A549 (cell line): ENCODE measurements at regions not wholly inside any gene's neighbourhood (a gene's known extent, or its start where the extent isn't known, plus 50 kb on each side); places are given as distances from the start of the nearest gene placed in this dataset.

Experiments
- ATAC-seq, 2 experiments: fragments of 200-7000 bp in 1 of 2; fragments of >200 bp in 1 of 2; cut with Nextera tagmentation in 1 of 2; cut with Tn5 transposase in 1 of 2; 3 replicates each; pipeline versions ENCODE4 v1.8.0 to v1.9.1; 2018 to 2020; ENCODE audit warnings: mild to moderate bottlenecking in 1 of 2, moderate library complexity in 1 of 2
- CTCF ChIA-PET: fragments of 300-600 bp; sonication (Branson Sonifier 250); formaldehyde crosslinking; extraction: SDS; loops from one replicate; lab custom pipeline; 2021; ENCODE audit warnings: antibody characterized with exemption, inconsistent platforms; lab: Yijun Ruan, JAX
- POLR2A ChIA-PET: fragments of 350-600 bp; formaldehyde crosslinking; extraction: SDS; loops from one replicate; lab custom pipeline; 2021; ENCODE audit warnings: antibody characterized with exemption, inconsistent platforms; lab: Yijun Ruan, JAX
- DNase-seq, 2 experiments: peaks; one replicate each; pipeline versions ENCODE4 v3.0.0 to v3.0.0-alpha.2; 2011 to 2016; ENCODE audit warnings: low read depth in 1 of 2, low spot score in 1 of 2
- FAIRE-seq: peaks from 2 replicates; lab custom pipeline; 2011; peaks lifted over from hg19 to GRCh38; lab: Jason Lieb, UNC
- H3K27ac ChIP-seq, 2 experiments: fragments of >200 bp; sonication (Bioruptor Twin); formaldehyde crosslinking; 3 replicates each; pipeline ENCODE4 v1.5.1; 2016 to 2017
- H3K4me1 ChIP-seq: fragments of >200 bp; sonication (Bioruptor Twin); formaldehyde crosslinking; 3 replicates; pipeline ENCODE4 v1.6.1; 2016
- H3K4me2 ChIP-seq: fragments of >200 bp; sonication (Bioruptor Twin); formaldehyde crosslinking; 3 replicates; pipeline ENCODE4 v1.6.1; 2016
- H3K4me3 ChIP-seq: fragments of >200 bp; sonication (Bioruptor Twin); formaldehyde crosslinking; 3 replicates; pipeline ENCODE4 v1.5.1; 2016
- H3K9me3 ChIP-seq: fragments of >200 bp; sonication (Bioruptor Twin); formaldehyde crosslinking; 3 replicates; pipeline ENCODE4 v1.6.1; 2016
- EP300 ChIP-seq, 2 experiments: fragments of >200 bp; sonication (Bioruptor Twin); formaldehyde crosslinking; IDR thresholded peaks; 2 replicates in 1 of 2; 3 replicates in 1 of 2; pipeline ENCODE4 v1.6.1; 2016 to 2017
- FOSL2 ChIP-seq, 2 experiments: fragments of 450-650 bp in 1 of 2; fragments of >200 bp in 1 of 2; sonication (Bioruptor Twin) in 1 of 2; formaldehyde crosslinking; IDR thresholded peaks; 2 replicates each; pipeline versions ENCODE4 v1.5.0 to v1.6.1; 2016 to 2020; ENCODE audit warnings: mild to moderate bottlenecking in 1 of 2, moderate library complexity in 1 of 2
- HDAC2 ChIP-seq: fragments of 200-600 bp; sonication (generic); IDR thresholded peaks from 2 replicates; pipeline ENCODE4 v1.6.1; 2016
- HEYL ChIP-seq: fragments of 250-450 bp; sonication (Bioruptor Pico); IDR thresholded peaks from 2 replicates; pipeline ENCODE4 v1.8.0; 2021; ENCODE audit warnings: mild to moderate bottlenecking, moderate library complexity
- HOXB13 ChIP-seq: fragments of 250-450 bp; sonication (Bioruptor Pico); IDR thresholded peaks from 2 replicates; pipeline ENCODE4 v1.5.0; 2020; ENCODE audit warnings: low read depth, mild to moderate bottlenecking, moderate library complexity
- KDM1A ChIP-seq: fragments of 200-600 bp; sonication (generic); IDR thresholded peaks from 2 replicates; pipeline ENCODE4 v1.6.1; 2016; ENCODE audit warnings: low read depth, mild to moderate bottlenecking
- KDM5A ChIP-seq: fragments of 200-600 bp; sonication (generic); IDR thresholded peaks from 2 replicates; pipeline ENCODE4 v1.6.1; 2016; ENCODE audit warnings: antibody characterized with exemption, mild to moderate bottlenecking
- MAZ ChIP-seq: fragments of 150-350 bp; IDR thresholded peaks from 2 replicates; pipeline ENCODE4 v1.6.1; 2014; ENCODE audit warnings: antibody characterized with exemption, low read depth, low read length, borderline replicate concordance
- MYC ChIP-seq: IDR thresholded peaks from 2 replicates; pipeline ENCODE4 v1.6.1; 2012; ENCODE audit warnings: mild to moderate bottlenecking, inconsistent platforms, low read length, improper control_type of control experiment, borderline replicate concordance
- NFE2L2 ChIP-seq: fragments of 150-350 bp; conservative IDR thresholded peaks from 2 replicates; pipeline ENCODE4 v1.6.1; 2014; ENCODE audit warnings: low read length
- NPAS2 ChIP-seq: fragments of 250-450 bp; sonication (Bioruptor Pico); IDR thresholded peaks from 2 replicates; pipeline ENCODE4 v1.8.0; 2022; ENCODE audit warnings: mild to moderate bottlenecking, moderate library complexity, borderline replicate concordance
- NR3C1 ChIP-seq: fragments of >200 bp; sonication (Bioruptor Twin); formaldehyde crosslinking; IDR thresholded peaks from 3 replicates; pipeline ENCODE4 v1.6.1; 2017
- RARB ChIP-seq: fragments of 250-450 bp; sonication (Bioruptor Pico); IDR thresholded peaks from 2 replicates; pipeline ENCODE4 v1.8.0; 2021; ENCODE audit warnings: mild to moderate bottlenecking, moderate library complexity
- SREBF2 ChIP-seq: fragments of 450-650 bp; IDR thresholded peaks from 2 replicates; pipeline ENCODE4 v1.6.1; 2014; ENCODE audit warnings: mild to moderate bottlenecking, moderate library complexity
- ZC3H11A ChIP-seq: fragments of 450-650 bp; IDR thresholded peaks from 2 replicates; pipeline ENCODE4 v1.6.1; 2014; ENCODE audit warnings: antibody characterized with exemption, mild to moderate bottlenecking
- ZNF302 ChIP-seq: fragments of 250-450 bp; sonication (Bioruptor Pico); IDR thresholded peaks from 2 replicates; pipeline ENCODE4 v1.9.0; 2021; ENCODE audit warnings: inconsistent platforms, mild to moderate bottlenecking, moderate library complexity
- ZSCAN20 ChIP-seq: fragments of 250-450 bp; sonication (Bioruptor Pico); IDR thresholded peaks from 2 replicates; pipeline ENCODE4 v1.8.0; 2022; ENCODE audit warnings: mild to moderate bottlenecking, moderate library complexity
- WGBS: methylation state at CpG from one replicate; pipeline ENCODE4 v1.1.6; 2017; ENCODE audit errors: missing lambda C conversion rate; 5-methylcytosine and 5-hydroxymethylcytosine counted together
- TF ChIP-seq, protein P1 (sequence below): fragments of >200 bp; sonication (Bioruptor Twin); formaldehyde crosslinking; IDR thresholded peaks from 3 replicates; pipeline ENCODE4 v1.5.1; 2016
- TF ChIP-seq, protein P2 (sequence below): fragments of 250-450 bp; sonication (Bioruptor Pico); IDR thresholded peaks from 2 replicates; pipeline ENCODE4 v1.5.0; 2020; ENCODE audit warnings: low read depth, mild to moderate bottlenecking, moderate library complexity
- TF ChIP-seq, protein P3 (sequence below): fragments of 150-350 bp; IDR thresholded peaks from 2 replicates; pipeline ENCODE4 v1.6.1; 2014; ENCODE audit warnings: low read depth, mild to moderate bottlenecking, low read length
- TF ChIP-seq, protein P4 (sequence below): IDR thresholded peaks from 2 replicates; pipeline ENCODE4 v1.6.1; 2012; ENCODE audit warnings: low read depth, borderline replicate concordance
- TF ChIP-seq, protein P5 (sequence below): fragments of 450-650 bp; IDR thresholded peaks from 2 replicates; pipeline ENCODE4 v1.6.1; 2014; ENCODE audit warnings: antibody characterized with exemption

DNA sequence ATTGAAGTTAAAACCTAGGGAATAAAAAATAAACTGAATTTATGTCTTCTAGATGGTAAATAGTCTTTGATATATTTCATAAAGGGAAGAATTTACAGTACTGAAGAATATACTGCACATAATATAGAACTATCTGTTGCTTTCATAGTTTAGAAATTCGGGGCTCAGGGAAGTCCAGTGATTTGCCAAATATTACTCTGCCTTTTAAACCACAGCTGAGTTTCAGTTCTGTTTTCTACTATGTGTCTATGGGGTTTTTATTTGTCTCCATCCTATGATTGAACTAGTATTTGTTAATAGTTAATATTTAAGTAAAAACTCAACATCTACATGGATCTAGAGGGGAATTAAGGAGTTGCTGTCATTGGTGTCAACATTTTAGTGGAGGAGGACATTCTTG, 715.0 kb upstream of the CDH8 start:
- FAIRE-seq (no peak), DNase-seq (no peak), ATAC-seq (no peak)
- H3K27ac ChIP-seq = no peak overlapping the region
- H3K4me2 ChIP-seq = no peak overlapping the region
- ChIA-PET POLR2A (no interaction called here), CTCF (no interaction called here)
- no peak overlapping the region for H3K4me3 ChIP-seq
- WGBS = 0% methylated on average over 1 of the region's 1 CpG
- no peaks in the 10 kb centered on the region for H3K4me1 ChIP-seq
- TF ChIP-seq, protein P1, sequence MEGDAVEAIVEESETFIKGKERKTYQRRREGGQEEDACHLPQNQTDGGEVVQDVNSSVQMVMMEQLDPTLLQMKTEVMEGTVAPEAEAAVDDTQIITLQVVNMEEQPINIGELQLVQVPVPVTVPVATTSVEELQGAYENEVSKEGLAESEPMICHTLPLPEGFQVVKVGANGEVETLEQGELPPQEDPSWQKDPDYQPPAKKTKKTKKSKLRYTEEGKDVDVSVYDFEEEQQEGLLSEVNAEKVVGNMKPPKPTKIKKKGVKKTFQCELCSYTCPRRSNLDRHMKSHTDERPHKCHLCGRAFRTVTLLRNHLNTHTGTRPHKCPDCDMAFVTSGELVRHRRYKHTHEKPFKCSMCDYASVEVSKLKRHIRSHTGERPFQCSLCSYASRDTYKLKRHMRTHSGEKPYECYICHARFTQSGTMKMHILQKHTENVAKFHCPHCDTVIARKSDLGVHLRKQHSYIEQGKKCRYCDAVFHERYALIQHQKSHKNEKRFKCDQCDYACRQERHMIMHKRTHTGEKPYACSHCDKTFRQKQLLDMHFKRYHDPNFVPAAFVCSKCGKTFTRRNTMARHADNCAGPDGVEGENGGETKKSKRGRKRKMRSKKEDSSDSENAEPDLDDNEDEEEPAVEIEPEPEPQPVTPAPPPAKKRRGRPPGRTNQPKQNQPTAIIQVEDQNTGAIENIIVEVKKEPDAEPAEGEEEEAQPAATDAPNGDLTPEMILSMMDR = no peak
- TF ChIP-seq MYC = no peak
- no peaks in the 10 kb centered on the region for H3K9me3 ChIP-seq

DNA sequence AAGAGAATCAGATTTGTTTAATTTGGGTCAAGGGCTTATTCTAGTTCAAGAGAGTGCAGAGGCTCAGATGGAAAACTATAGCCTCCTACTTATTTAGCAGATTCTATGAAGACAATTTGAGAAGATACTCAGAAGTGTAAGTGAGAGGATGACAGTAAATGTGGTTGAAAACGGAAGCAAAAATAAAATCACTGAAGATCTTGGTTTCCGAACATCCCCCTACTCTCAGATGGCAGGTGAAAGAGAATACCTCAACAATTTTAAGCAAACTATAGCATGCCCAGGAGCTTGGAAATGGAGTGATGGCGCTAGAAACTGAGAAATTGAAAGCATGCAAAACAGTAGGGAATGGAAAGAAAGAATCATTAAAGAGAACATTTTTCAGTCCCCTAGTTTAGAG, 705.5 kb upstream of the CDH8 start:
- FAIRE-seq = no peak

DNA sequence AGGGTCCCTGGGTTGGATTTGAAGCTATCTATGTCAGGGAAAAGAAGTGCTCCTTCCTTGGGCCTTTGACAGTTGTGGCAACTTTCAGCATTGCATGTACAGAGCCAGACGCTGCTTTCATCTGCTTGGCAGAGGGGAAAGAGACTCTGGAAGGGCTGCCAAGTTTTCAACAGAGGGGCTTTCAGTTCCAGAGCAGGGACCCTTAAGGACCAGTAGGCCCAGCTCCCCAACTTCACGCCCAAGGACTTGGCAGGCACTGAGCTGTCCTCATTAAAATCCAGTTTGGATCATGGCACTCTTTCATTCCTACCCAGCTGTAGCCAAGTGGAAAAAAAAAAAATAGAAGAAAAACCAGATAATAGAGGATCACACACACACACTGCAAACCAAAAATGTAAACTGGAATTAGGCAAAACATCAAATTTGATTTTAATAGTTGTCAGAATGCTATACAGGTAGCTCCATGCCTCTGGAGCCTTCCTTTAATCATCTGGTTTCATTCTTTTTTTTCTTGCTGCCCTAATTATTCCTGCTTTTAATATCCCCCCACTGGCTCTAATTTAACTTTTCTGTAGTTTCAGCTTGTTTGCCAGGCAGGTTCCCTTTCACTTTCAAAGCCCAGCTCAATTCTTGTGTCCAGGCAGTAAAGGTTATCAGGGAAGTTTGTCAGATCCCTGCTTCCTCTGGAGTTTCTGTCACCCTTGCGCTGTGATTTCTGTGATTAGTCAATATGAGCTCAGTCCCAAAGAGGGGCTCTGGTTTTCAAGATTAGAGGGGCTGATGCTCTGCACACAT, 702.6 kb upstream of the CDH8 start:
- ATAC-seq (no peak), DNase-seq (no peak)
- 2% methylated on average over 3 of the region's 3 CpGs for WGBS
- no peaks in the 10 kb centered on the region for H3K9me3 ChIP-seq
- H3K4me3 ChIP-seq = no peak overlapping the region
- CTCF ChIA-PET = no interaction called here
- H3K27ac ChIP-seq = no peak overlapping the region
- H3K4me2 ChIP-seq = no peak overlapping the region
- no peaks in the 10 kb centered on the region for H3K4me1 ChIP-seq
- no peak for TF ChIP-seq NPAS2 (CRISPR knock-in tag)
- TF ChIP-seq, protein P2, sequence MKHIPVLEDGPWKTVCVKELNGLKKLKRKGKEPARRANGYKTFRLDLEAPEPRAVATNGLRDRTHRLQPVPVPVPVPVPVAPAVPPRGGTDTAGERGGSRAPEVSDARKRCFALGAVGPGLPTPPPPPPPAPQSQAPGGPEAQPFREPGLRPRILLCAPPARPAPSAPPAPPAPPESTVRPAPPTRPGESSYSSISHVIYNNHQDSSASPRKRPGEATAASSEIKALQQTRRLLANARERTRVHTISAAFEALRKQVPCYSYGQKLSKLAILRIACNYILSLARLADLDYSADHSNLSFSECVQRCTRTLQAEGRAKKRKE (CRISPR knock-in tag) = no peak
- TF ChIP-seq HOXB13 (CRISPR knock-in tag) = no peak
- TF ChIP-seq NR3C1 = no peak
- no peak for TF ChIP-seq HDAC2
- TF ChIP-seq RARB (CRISPR knock-in tag) = no peak
- TF ChIP-seq, protein P3, sequence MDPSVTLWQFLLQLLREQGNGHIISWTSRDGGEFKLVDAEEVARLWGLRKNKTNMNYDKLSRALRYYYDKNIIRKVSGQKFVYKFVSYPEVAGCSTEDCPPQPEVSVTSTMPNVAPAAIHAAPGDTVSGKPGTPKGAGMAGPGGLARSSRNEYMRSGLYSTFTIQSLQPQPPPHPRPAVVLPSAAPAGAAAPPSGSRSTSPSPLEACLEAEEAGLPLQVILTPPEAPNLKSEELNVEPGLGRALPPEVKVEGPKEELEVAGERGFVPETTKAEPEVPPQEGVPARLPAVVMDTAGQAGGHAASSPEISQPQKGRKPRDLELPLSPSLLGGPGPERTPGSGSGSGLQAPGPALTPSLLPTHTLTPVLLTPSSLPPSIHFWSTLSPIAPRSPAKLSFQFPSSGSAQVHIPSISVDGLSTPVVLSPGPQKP = no peak
- TF ChIP-seq NFE2L2 = no peak
- no peak for TF ChIP-seq EP300 (IDR thresholded peaks at IDR 0.05)
- TF ChIP-seq, all 56 proteins: peak for 0
- FAIRE-seq = no peak
- POLR2A ChIA-PET = no interaction called here

More for the DNA sequence above, 705.5 kb upstream of the CDH8 start:
- no peak overlapping the region for H3K4me2 ChIP-seq
- no peak for DNase-seq
- no peaks in the 10 kb centered on the region for H3K9me3 ChIP-seq
- H3K4me3 ChIP-seq = no peak overlapping the region
- TF ChIP-seq NPAS2 (CRISPR knock-in tag) (no peak), HEYL (CRISPR knock-in tag) (no peak), FOSL2 (IDR thresholded peaks at IDR 0.05) (no peak), FOSL2 (CRISPR knock-in tag; IDR thresholded peaks at IDR 0.05) (no peak)
- TF ChIP-seq, protein P4, sequence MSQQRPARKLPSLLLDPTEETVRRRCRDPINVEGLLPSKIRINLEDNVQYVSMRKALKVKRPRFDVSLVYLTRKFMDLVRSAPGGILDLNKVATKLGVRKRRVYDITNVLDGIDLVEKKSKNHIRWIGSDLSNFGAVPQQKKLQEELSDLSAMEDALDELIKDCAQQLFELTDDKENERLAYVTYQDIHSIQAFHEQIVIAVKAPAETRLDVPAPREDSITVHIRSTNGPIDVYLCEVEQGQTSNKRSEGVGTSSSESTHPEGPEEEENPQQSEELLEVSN = no peak
- TF ChIP-seq, all 56 proteins: peak for 0
- Histone ChIP-seq H3K4me1 (no peaks in the 10 kb centered on the region), H3K27ac (no peak overlapping the region)
- ChIA-PET POLR2A (no interaction called here), CTCF (no interaction called here)
- no peak for ATAC-seq
- 31% methylated on average over 3 of the region's 3 CpGs for WGBS

DNA sequence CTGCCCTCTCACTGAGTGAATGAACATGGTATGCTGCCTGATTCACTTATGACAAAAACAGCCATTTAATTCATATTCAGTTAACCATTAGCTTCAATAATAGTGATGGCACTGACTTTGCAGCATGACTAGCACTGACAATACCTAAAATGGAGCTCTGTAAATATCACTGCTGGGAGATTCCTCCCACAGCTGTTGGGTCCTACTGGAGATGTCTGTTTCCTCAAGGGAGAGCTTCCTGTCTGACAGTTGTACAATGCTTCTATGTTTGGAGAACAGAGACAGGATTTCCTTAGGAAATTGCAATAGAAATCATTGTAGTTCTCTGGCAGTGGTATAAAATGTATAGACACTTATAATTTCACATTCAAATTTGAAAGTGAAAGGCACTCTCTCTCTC, 695.9 kb upstream of the CDH8 start:
- no peak overlapping the region for H3K4me3 ChIP-seq
- H3K27ac ChIP-seq = no peak overlapping the region
- no peak for ATAC-seq
- H3K9me3 ChIP-seq = no peaks in the 10 kb centered on the region
- no peak for DNase-seq
- CTCF ChIA-PET = no interaction called here
- POLR2A ChIA-PET = no interaction called here
- H3K4me1 ChIP-seq = no peaks in the 10 kb centered on the region
- H3K4me2 ChIP-seq = no peak overlapping the region
- no peak for FAIRE-seq
- TF ChIP-seq, protein P5, sequence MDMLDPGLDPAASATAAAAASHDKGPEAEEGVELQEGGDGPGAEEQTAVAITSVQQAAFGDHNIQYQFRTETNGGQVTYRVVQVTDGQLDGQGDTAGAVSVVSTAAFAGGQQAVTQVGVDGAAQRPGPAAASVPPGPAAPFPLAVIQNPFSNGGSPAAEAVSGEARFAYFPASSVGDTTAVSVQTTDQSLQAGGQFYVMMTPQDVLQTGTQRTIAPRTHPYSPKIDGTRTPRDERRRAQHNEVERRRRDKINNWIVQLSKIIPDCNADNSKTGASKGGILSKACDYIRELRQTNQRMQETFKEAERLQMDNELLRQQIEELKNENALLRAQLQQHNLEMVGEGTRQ = no peak
- TF ChIP-seq KDM1A (no peak), KDM5A (no peak), ZSCAN20 (CRISPR knock-in tag) (no peak), NFE2L2 (no peak), ZNF302 (CRISPR knock-in tag) (no peak), ZC3H11A (no peak), MAZ (no peak), SREBF2 (no peak), HDAC2 (no peak)
- TF ChIP-seq, protein P1 = no peak
